ENCODE measurements at regions not wholly inside any gene's neighbourhood (a gene's known extent, or its start where the extent isn't known, plus 50 kb on each side); places are given as distances from the start of the nearest gene placed in this dataset.

DNA sequence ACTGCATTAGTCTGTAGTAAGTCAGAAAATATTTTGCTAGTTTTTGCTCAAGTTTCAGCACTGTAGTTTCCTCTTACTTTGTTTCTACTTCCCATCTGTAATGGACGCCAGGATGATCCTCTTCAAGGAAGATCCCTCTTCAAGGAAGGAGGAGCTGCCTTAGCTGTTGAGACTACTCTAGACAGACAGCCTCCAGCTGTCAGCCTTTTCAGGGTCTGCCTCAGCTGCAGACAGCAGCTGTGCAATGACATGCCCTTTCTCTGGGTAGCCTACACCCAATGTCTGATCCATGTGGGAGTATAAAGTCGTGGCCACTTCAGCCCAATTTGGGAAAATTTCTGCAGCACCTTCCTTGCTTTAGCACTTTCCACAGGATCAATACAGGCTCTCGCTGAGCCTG lies 281.0 kb upstream of the MAOA start:
- no peak for TF ChIP-seq CTCF (IDR thresholded peaks at IDR 0.05; ENCODE audit: insufficient read depth, missing control alignments)
- FAIRE-seq (peak; percentile 38), DNase-seq (ENCODE audit: insufficient read length, low spot score) (no peak)

DNA sequence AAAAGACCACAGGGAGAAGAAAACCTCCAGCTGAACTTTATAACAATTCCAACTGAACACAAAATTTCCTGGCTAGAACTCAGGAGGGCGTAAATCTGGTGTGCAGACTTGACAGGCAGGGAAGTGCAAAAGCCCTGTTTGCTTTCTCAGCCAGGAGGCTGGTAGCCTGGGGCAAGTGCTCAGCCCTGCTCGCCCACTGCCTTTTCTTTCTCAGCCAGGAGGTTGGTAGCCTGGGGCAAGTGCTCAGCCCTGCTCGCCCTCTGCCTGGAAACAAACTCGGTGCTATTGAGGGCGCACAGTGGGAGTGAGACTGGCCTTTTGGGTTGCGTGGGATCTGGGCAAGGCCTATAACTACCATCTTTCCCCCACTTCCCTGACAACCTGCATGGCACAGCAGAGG lies 275.4 kb upstream of the MAOA start:
- FAIRE-seq: no peak
- no peak for DNase-seq (ENCODE audit: insufficient read length, low spot score)
- TF ChIP-seq CTCF (IDR thresholded peaks at IDR 0.05; ENCODE audit: insufficient read depth, missing control alignments): no peak

GRCh38 chrX:43386875-43387274 lies 269.2 kb upstream of the MAOA start:
- TF ChIP-seq CTCF (IDR thresholded peaks at IDR 0.05; ENCODE audit: insufficient read depth, missing control alignments): no peak
- peak; percentile 46 for FAIRE-seq
- DNase-seq (ENCODE audit: insufficient read length, low spot score): no peak

GRCh38 chrX:43405191-43405590 lies 250.9 kb upstream of the MAOA start:
- FAIRE-seq: no peak
- no peak for DNase-seq (ENCODE audit: insufficient read length, low spot score)
- TF ChIP-seq CTCF (IDR thresholded peaks at IDR 0.05; ENCODE audit: insufficient read depth, missing control alignments): no peak

DNA sequence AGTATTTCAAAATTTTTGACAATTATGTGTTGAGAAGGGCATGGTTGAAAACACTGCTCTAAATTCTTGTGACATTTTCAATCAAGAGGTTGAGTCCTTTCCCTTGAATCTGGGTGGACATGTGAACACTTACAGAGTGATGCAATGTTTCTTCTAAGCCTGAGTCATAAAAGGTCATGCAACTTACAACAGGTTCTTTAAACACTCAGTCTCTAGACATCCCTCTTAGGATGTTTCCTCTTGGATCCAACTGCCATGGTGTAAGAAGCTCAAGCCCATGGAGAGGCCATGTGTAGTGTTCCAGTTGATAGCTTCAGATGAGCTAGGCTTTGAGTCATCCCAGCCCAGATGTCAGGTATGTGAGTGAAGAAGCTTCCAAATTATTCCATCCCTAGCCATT lies 232.2 kb upstream of the MAOA start:
- no peak for TF ChIP-seq CTCF (IDR thresholded peaks at IDR 0.05; ENCODE audit: insufficient read depth, missing control alignments)
- FAIRE-seq (no peak), DNase-seq (ENCODE audit: insufficient read length, low spot score) (no peak)

DNA sequence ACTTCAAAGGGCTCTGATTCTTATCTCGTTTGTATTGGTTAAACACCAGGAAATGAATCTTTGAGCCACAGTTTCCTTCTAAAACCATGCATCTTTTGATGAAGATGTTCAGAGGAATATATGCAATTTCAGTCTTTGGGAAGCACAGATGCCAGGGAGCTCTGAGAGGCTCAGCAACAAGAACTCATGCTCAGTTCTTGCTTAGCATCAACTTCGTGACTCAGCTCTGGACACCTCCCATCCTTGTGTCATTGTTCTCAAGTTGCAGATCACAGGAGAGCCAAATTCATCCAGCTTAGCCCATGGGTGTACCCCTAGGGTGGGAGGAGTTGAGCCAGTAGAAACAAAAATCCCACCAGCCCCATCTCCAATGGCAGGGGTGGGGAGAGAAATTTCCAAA lies 219.6 kb upstream of the MAOA start:
- DNase-seq (ENCODE audit: insufficient read length, low spot score) (no peak), FAIRE-seq (no peak)
- no peak for TF ChIP-seq CTCF (IDR thresholded peaks at IDR 0.05; ENCODE audit: insufficient read depth, missing control alignments)

DNA sequence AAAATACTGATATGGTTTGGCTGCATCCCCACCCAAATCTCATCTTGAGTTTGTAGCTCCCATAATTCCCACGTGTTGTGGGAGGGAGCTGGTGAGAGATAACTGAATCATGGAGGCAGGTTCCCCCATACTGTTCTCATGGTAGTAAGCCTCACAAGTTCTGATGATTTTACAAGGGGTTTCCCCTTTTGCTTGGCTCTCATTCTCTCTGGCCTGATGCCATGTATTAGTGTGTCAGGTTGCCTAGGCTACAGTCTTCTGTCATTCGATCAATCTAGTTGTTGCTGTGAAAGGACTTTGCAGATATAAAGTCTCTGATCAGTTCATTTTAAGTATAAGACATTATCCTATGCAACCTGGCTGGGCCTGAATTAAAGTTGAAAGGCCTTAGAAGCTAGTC lies 209.3 kb upstream of the MAOA start:
- FAIRE-seq (no peak), DNase-seq (ENCODE audit: insufficient read length, low spot score) (no peak)
- TF ChIP-seq CTCF (IDR thresholded peaks at IDR 0.05; ENCODE audit: insufficient read depth, missing control alignments): no peak

Data from D721Med (cell line).